ENCODE measurements at regions not wholly inside any gene's neighbourhood (a gene's known extent, or its start where the extent isn't known, plus 50 kb on each side); places are given as distances from the start of the nearest gene placed in this dataset.

DNA sequence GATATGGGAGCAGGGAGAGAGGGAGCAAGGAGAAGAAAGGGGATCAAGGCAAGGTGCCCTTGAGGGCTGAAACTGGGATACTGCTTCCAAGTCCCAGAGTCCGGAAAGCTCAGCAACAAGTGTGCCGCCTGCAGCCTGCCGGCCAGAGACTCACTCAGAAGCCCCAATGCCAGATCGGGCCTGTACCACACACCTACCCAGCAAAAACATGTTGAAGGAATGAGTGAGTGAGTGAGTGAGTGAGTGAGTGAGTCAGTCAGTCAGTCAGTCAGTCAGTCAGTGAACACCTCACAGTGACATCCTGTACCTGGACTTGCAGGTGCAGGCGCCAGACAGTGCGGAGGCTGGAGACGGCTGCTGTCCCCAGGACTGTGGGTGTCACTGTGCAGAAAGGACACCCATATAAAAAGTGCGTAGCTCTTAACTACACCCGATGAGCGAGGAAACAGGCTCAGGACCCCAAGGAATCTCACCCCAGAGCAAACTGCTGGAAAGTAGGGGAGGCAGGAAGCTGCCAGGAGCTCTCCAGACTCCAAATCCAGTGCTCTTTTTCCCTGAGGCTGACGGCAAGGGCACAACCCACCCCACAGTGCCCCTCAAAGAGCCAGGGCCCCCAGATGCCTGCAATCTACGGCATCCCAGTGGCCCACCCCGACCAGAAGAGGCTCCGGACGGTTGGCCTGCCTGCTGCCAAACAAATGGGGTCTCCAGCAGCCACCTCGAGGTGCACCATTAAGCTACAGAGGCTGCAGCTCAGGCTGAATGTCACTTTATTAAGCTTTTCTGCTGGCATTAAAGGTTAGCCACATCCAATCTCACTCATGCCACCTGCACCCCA, 261.7 kb downstream of the NPHP4 start:
- TF ChIP-seq, protein P1, sequence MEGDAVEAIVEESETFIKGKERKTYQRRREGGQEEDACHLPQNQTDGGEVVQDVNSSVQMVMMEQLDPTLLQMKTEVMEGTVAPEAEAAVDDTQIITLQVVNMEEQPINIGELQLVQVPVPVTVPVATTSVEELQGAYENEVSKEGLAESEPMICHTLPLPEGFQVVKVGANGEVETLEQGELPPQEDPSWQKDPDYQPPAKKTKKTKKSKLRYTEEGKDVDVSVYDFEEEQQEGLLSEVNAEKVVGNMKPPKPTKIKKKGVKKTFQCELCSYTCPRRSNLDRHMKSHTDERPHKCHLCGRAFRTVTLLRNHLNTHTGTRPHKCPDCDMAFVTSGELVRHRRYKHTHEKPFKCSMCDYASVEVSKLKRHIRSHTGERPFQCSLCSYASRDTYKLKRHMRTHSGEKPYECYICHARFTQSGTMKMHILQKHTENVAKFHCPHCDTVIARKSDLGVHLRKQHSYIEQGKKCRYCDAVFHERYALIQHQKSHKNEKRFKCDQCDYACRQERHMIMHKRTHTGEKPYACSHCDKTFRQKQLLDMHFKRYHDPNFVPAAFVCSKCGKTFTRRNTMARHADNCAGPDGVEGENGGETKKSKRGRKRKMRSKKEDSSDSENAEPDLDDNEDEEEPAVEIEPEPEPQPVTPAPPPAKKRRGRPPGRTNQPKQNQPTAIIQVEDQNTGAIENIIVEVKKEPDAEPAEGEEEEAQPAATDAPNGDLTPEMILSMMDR (IDR thresholded peaks at IDR 0.05), result no peak
- TF ChIP-seq POLR2A (IDR thresholded peaks at IDR 0.05), result no peak

Measured in body of pancreas (tissue), 4 donors.